ENCODE measurements at regions not wholly inside any gene's neighbourhood (a gene's known extent, or its start where the extent isn't known, plus 50 kb on each side); places are given as distances from the start of the nearest gene placed in this dataset.
"Not testable (repeated sequence)": the region's sequence is repeated elsewhere in the genome, so short reads cannot be mapped to it uniquely, and the experiment has no call there.

DNA sequence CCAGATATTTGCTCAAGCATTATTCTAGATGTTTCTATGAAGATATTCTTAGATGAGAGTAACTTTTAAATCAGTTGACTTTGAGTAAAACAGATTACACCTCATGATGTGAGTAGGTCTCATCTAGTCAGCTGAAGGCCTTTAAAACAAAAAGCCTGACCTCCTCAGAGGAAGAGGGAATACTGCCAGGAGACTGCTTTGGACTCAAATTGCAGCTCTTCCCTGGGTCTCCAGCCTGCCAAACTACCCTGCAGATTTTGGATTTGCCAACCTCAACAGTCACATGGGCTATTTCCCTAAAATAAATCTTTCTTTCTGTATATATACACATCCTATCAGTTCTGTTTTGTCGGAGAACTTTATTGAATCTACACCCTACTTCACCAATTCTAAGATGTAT is 182.5 kb upstream of the TENT5A start:
- DNase-seq: no peak
- intact Hi-C loops (cut with DNase I): no loop called here

GRCh38 chr6:81933608-81934051 is 181.1 kb upstream of the TENT5A start:
- intact Hi-C loops (cut with DNase I): no loop called here
- no peak for DNase-seq

DNA sequence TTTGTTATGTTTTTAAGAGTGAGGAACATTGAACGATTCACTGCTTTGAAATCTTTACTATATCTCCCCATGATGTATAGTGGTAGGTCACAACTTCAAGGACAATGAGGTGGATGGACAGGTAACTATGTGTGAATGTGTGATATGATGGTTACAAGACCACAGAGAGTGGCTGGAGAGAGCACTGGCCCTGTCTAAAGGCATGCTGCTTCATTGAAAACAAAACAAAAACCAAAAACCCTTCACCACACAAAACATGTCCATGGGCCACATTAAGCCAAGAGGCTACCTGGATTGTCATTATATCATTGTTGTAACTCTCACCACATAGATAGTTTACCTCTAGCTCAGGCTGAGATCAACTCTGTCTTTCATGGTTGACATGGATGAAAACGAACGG is 180.6 kb upstream of the TENT5A start:
- DNase-seq: no peak
- intact Hi-C loops (cut with DNase I): no loop called here

DNA sequence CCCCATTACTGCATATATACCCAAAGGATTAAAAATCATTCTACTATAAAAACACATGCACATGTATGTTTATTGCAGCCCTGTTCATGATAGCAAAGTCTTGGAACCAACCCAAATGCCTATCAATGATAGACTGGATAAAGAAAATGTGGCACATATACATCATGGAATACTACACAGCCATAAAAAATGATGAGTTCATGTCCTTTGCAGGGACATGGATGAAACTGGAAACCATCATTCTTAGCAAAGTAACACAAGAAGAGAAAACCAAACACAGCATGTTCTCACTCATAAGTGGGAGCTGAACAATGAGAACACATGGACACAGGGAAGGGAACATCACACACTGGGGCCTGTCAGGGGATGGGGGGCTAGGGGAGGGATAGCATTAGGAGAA is 180.0 kb upstream of the TENT5A start:
- DNase-seq; intact Hi-C loops (cut with DNase I): not testable (repeated sequence)

- intact Hi-C loops (cut with DNase I): no loop called here
These were observed 177.3 kb upstream of the TENT5A start for GRCh38 chr6:81929828-81930227.

DNA sequence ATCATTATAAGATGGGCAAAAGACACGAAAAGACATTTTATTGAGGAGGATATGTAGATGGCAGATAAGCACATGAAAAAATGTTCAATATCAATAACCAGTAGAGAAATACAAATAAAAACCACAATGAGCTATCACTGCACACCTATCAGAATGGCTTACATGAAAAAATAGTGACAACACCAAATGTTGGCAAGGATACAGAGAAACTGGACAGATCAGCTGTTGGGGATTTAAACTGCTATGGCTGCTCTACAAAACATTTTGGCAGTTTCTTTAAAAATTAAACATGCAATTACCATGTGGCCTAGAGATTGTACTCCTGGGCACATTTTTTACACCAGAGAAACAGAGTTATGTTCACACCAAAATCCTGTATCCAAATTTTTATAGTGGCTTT is 172.7 kb upstream of the TENT5A start:
- intact Hi-C loops (cut with DNase I): no loop called here
- no peak for DNase-seq

More at GRCh38 chr6:81929828-81930227, 177.3 kb upstream of the TENT5A start:
- DNase-seq: peak in 1 of 42 donors; percentile 41

DNA sequence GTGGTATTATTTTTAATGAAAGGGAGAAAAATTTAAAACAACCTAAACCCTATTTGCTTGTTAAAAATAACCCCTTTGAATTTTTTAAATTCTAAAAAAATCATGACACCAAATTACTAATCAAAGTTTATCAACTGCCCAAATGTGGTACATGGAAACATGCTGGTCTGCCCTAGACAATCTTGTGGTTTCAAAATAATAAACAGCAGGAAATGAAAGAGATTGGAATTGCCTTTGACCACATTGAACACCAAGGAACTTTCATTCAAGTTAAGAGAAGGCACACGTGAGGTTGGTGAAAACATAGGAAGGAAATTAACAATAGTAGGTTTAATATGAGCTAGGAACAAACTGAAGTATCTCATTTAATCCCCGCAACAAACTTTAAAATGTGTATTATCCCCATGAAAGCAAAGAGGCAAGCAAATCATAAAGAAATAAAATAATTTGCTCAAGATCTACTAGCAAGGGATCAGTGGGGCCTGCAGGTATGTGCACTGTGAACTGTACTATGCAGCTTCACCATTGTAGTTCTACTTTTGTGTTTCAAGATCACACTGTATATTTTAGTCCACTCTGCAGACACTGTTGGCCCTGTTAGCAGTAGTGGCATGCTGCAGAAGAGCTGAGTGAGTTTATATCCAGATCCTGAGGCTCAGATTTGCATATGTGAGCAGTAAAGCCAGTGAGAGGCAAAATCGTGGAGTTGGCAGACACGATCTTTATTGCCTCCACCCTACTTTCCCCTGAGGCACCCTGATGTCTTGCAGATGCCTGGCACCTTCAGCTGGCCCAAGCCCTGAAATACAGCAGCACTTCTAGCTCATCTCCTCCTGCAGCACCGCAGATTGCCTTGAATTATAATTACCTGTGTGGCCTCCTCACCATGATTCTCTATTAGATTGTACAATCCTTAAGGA is 157.8 kb upstream of the TENT5A start:
- no peak for DNase-seq
- intact Hi-C loops (cut with DNase I): no loop called here

DNA sequence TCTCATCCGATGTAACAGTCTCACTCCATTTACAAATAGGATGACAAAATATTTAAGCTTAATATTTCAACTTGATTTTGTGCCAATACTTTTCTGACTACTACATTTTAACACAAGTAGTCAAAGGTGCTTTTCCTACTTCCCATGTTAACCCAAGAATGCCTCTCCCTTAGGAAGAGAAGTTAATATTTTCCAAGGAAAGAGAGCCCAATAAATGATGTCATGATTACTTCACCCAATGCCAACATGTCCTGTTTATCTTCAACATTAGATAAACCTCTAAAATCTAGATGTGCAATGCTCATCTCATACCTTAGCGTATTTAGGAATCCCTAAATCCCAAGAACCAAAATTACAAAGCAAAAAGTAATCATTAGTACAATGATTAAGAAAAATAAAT is 156.7 kb upstream of the TENT5A start:
- intact Hi-C loops (cut with DNase I): no loop called here
- no peak for DNase-seq

GRCh38 chr6:81906709-81907204 is 154.3 kb upstream of the TENT5A start:
- DNase-seq: no peak
- intact Hi-C loops (cut with DNase I): no loop called here

DNA sequence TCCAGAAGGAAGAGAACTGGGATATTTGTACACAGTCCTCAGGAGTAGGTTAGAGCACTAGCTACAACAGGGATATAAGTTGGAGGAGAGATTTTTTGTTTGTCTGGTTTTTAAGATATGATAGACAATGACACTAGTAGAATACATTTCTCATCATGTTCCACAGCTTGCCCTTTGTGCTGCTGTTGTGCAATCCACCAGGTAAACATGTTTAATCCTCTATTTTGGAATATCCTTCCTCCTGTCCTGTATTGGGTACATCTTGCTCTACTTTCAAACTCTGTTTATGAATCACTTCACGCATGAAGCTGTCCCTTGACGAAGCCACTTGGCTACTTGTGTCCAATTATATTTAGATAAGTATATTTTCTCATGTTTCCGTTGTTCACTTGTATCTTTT is 153.6 kb upstream of the TENT5A start:
- DNase-seq: no peak
- intact Hi-C loops (cut with DNase I): no loop called here

DNA sequence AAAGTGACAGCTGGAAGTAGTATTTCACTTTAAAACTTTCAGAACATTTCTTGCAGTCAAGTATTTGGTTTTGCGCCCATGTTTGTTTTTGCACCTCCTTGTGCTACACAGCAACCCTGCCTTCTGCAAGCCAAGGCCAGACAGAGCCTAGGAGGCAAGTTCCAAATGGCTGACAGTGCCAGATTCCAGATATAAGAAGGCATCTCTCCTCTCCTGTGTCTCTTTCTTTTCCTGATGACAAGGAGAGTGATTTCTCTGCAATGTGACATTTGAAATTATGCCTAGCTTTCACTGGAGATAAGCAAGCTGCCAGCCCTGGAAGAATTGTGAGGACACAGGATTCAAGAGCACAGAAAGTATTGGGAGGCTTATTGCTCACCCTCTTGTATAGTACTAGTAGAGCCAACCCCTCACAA is 149.1 kb upstream of the TENT5A start:
- intact Hi-C loops (cut with DNase I): no loop called here
- DNase-seq: no peak

DNA sequence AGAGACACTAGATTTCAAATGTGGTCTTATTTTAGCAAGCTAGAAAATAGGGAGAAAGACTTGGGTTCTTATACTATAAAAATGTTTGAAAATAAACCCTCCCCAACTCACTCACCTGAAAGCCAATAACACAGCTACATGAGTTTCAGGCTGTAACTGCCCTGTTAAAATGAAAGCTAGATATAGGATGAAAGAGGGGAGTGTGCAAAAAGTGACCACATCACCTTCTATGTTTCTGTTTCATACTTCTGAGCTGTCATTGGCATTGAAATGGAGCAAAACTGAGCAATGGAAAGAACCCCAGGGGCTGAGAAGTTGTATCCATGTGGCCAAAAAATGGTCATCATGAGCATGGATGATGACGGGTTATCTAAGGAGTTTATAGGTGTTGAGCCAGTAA is 148.1 kb upstream of the TENT5A start:
- intact Hi-C loops (cut with DNase I): no loop called here
- DNase-seq: no peak

GRCh38 chr6:81897793-81898192 is 145.3 kb upstream of the TENT5A start:
- no peak for DNase-seq
- intact Hi-C loops (cut with DNase I): no loop called here

DNA sequence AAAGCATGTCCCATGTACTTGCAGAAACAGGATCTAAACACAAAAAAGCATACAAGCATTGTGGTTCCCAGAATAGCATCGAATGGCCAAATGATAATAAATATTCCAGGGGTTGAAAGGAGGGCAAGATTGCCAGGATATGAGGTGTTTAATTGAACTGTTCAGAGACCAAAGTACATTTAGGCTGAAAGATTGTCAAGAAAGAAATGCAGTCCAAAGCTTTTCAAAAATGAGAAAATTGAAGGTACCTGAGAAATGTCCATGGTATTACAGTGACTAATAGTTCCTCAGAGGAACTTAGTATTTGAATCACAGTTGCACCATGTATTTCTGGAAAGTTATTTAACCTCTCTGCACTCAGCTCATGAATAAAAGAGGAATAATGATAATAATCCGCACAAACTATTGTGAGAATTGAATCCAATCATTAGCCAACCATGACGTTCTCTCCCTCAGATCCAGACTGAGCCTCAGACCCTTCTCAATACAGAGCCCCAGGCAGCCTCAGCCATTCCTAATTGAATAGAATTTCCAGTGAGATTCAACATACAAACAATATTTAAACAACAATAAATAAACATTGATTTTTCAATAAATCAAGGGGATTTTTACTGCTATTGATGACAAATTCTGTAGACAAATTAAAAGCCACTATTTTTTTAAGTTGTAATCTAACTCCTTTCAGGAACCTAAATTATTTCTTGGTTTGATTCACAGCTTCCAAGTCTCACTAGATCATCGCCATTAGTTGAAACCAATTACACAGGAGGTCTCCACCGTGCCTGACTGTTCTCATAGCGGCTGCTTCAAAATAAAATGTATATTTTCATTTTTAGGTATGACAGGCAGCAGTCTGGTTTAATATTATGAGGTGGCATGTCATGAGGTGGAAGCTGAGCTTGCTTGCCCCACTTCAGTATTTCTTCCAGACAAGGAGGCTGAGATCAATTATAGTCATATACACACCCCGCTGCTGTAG is 144.3 kb upstream of the TENT5A start:
- DNase-seq: no peak
- intact Hi-C loops (cut with DNase I): no loop called here

DNA sequence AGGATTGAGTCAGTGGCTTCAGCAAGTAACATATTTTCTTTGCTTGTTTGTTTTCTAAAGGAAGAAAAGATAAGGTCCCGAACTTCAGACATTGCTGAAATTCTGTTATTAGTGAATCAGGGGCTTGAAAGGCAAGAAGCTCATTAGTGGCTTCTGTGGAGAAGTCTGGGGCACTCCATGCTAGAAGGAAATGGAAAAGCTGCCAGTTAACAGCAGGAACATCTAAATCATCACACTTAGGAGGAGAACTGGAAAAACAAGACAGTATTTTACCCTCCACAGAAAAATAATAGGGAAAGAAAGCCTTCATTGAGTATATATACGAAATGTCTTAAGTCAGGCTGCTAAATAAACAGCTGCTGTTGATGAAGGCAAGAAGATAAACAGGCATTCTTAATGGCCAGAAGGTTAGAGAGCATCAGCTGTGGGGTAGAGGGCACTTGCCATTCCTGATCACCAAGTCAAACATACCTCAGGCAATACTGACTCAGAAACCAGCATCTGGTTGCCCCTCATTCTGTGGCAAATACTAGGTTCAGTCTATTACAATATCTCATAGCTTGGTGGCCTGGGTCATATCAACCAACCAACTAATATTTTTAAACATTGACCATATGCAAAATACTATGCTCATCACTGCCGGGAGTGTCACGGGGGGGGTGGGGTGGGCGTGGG is 143.2 kb upstream of the TENT5A start:
- intact Hi-C loops (cut with DNase I): no loop called here
- no peak for DNase-seq

DNA sequence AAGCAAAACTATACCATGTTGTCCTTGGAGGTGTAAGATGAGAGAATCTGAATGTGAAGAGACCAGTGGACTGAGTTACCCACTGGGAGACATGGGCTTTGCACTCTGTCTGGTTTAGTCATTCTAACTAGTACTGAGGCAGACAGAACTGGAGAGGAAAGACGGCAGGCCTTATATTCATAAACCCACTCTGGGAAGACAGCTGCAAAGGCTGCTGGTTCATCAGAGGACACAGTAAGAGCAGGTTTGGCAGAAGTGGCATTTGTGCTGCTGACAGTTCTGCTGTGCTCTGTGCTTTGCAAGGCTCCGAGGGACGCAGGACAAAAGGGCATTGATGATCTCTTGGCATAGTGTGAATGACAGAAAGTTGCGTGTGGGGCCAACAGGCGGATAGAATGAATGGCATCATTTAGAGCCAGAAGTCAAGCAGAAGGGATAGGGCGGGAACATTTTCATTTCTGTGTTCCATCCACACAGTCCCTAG is 142.3 kb upstream of the TENT5A start:
- intact Hi-C loops (cut with DNase I): loop anchor here (5.0 kb wide), 1 partner anchor 143 kb away; the partner anchor contains the start of gene TENT5A
- DNase-seq: peak; percentile 45 to 94 (median 85)

GRCh38 chr6:81894306-81894705 is 141.8 kb upstream of the TENT5A start:
- intact Hi-C loops (cut with DNase I): loop anchor here (5.0 kb wide), 1 partner anchor 142 kb away; the partner anchor contains the start of gene TENT5A
- DNase-seq: no peak

DNA sequence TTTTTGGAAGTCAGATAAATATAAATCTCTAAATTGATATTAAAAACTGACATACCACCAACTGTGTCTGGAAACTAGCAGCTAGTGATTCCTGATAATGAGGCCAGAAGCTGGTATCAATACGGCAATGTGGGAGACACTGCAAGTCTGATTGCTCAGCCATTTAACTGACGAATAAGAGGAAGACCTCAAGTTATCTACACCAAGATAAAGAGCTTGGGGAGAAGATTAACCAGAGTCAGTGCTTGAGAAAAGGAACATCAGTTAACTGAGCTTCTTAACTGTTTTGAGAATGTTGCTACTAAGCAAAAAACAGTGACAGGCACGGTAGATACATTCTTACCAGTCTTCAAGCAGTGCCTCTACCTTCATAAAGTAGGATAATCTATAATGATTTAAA is 140.4 kb upstream of the TENT5A start:
- no peak for DNase-seq
- intact Hi-C loops (cut with DNase I): loop anchor here (5.0 kb wide), 1 partner anchor 141 kb away; the partner anchor contains the start of gene TENT5A

DNA sequence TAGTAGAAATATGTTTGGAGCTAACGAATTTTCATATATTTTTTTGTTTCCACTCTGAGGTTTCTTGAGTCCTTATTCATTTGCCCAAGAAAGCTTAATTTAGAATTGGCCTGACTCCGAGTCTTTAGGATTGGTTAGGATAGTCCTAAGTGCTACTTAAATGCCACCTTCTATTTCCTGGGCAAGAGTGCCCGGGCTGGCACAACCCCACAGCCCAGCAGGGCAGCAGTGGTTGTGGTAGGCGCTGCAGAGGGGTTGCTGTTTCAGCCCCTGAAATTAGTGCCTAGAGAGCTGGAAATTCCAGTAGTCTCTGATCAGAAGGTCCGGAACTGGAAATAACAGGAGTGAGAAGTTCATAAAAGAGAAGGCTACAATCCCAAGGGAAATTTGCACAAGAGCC is 139.4 kb upstream of the TENT5A start:
- DNase-seq: no peak
- intact Hi-C loops (cut with DNase I): loop anchor here (5.0 kb wide), 1 partner anchor 140 kb away; the partner anchor contains the start of gene TENT5A
